Immature natural killer cell (primary cell): ENCODE measurements at regions not wholly inside any gene's neighbourhood (a gene's known extent, or its start where the extent isn't known, plus 50 kb on each side); places are given as distances from the start of the nearest gene placed in this dataset.

Source experiments
- DNase-seq, 3 donors: peaks; one replicate each; pipeline ENCODE4 v3.0.0; 2022; ENCODE audit warnings: mixed read lengths in 1 of 3
- H3K27ac Mint-ChIP-seq, 6 donors: one replicate each; pipeline ENCODE4 v1.8.0; 2020; ENCODE audit warnings: mixed read lengths in 6 of 6, mild to moderate bottlenecking in 5 of 6, inconsistent platforms in 4 of 6, moderate library complexity in 3 of 6
- H3K27me3 Mint-ChIP-seq, 3 donors: one replicate each; pipeline ENCODE4 v1.8.0; 2020 to 2021; ENCODE audit warnings: low read depth in 3 of 3, mild to moderate bottlenecking in 3 of 3, mixed read lengths in 3 of 3, moderate library complexity in 3 of 3, inconsistent platforms in 1 of 3
- H3K36me3 Mint-ChIP-seq, 3 donors: one replicate each; pipeline ENCODE4 v1.8.0; 2020; ENCODE audit warnings: mixed read lengths in 3 of 3, inconsistent platforms in 2 of 3, mild to moderate bottlenecking in 2 of 3
- H3K4me1 Mint-ChIP-seq, 2 donors: one replicate each; pipeline ENCODE4 v1.8.0; 2020; ENCODE audit warnings: inconsistent platforms in 2 of 2, mild to moderate bottlenecking in 2 of 2, mixed read lengths in 2 of 2, moderate library complexity in 1 of 2
- H3K4me3 Mint-ChIP-seq, 5 donors: one replicate each; pipeline ENCODE4 v1.8.0; 2020; ENCODE audit warnings: mild to moderate bottlenecking in 5 of 5, mixed read lengths in 5 of 5, inconsistent platforms in 3 of 5, moderate library complexity in 3 of 5
- H3K9me3 Mint-ChIP-seq, 6 donors: one replicate each; pipeline ENCODE4 v1.8.0; 2020; ENCODE audit warnings: mild to moderate bottlenecking in 6 of 6, mixed read lengths in 6 of 6, inconsistent platforms in 4 of 6, moderate library complexity in 3 of 6

- H3K4me3 Mint-ChIP-seq, result no peak overlapping the region
- H3K27me3 Mint-ChIP-seq, result peaks cover 4 to 12% (median 6%) of the 10 kb centered on the region in 3 donors
Measured at GRCh38 chr7:156432018-156432417, 208.6 kb upstream of the RNF32 start.

DNA sequence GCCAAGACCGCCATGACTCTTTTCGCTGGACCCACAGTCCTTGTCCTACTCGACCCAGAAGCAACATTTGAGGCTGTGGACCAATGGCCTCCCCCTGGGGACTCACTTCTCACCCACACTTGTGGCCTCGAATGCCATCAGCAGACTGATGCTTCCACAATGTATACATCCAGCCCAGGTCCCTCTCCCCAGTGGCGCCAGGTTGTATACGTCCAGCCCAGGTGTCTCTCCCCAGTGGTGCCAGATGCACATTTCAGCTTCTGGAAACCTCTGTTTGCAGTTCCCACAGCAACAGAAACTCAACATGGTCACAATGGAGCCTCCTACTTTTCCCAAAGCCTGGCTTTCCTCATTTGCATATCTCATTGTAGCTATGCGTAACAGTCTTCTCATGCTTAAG is 210.5 kb upstream of the RNF32 start:
- Mint-ChIP-seq H3K36me3 (no peaks in the 10 kb centered on the region), H3K27ac (no peak overlapping the region), H3K4me1 (no peaks in the 10 kb centered on the region), H3K4me3 (no peak overlapping the region), H3K27me3 (peaks cover 6 to 12% (median 7%) of the 10 kb centered on the region in 3 donors), H3K9me3 (peaks cover 0 to 3% (median 0%) of the 10 kb centered on the region in 6 donors)
- DNase-seq, result no peak

More at GRCh38 chr7:156432018-156432417, 208.6 kb upstream of the RNF32 start:
- Mint-ChIP-seq H3K9me3 (peaks cover 0 to 3% (median 0%) of the 10 kb centered on the region in 6 donors), H3K4me1 (no peaks in the 10 kb centered on the region), H3K27ac (no peak overlapping the region), H3K36me3 (no peaks in the 10 kb centered on the region)
- DNase-seq, result no peak

DNA sequence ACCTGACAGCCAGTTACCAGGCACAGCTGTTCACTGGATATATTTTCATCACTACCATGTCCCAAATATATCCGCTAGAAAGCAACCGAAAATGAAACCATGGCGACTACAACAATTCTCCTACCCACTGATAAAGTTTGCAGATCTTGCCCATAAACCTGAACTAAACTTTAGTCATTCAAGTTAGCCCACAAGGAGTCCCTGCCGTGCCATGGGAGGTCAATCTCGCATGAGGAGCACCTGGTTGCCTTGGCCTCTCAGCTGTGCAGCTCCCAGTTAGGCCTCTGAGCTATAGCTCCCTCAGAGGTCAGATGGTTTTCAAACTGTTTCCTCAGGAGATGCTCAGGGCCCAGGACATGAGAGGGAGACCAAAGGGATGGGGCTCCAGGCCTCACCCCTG is 211.1 kb upstream of the RNF32 start:
- H3K36me3 Mint-ChIP-seq, result no peaks in the 10 kb centered on the region
- no peak overlapping the region for H3K4me3 Mint-ChIP-seq
- H3K27me3 Mint-ChIP-seq, result peaks cover 7 to 10% (median 7%) of the 10 kb centered on the region in 3 donors
- no peak for DNase-seq
- H3K9me3 Mint-ChIP-seq, result peaks cover 0 to 2% (median 0%) of the 10 kb centered on the region in 6 donors
- no peaks in the 10 kb centered on the region for H3K4me1 Mint-ChIP-seq
- H3K27ac Mint-ChIP-seq, result no peak overlapping the region

DNA sequence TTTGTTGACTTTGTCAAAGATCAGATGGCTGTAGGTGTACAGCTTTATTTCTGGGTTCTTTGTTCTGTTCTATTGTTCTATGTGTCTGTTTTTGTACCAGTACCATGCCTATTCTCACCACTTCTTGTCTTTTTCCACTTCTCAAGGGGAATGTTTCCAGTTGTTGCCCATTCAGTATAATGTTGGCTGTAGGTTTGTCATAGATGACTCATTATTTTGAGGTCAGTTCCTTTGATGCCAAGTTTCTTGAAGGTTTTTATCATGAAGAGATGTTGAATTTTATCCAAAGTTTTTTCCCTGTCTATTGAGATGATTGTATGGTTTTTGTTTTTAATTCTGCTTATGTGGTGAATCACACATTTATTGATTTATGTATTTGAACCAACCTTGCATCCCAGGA is 216.7 kb upstream of the RNF32 start:
- H3K36me3 Mint-ChIP-seq, result no peaks in the 10 kb centered on the region
- no peak overlapping the region for H3K4me3 Mint-ChIP-seq

GRCh38 chr7:156420496-156420895 is 220.1 kb upstream of the RNF32 start:
- H3K4me3 Mint-ChIP-seq, result no peak overlapping the region
- DNase-seq, result no peak
- H3K27me3 Mint-ChIP-seq, result peaks cover 5 to 9% (median 9%) of the 10 kb centered on the region in 3 donors
- H3K4me1 Mint-ChIP-seq, result no peaks in the 10 kb centered on the region
- no peak overlapping the region for H3K27ac Mint-ChIP-seq
- H3K9me3 Mint-ChIP-seq, result no peaks in the 10 kb centered on the region
- H3K36me3 Mint-ChIP-seq, result no peaks in the 10 kb centered on the region

More for the DNA sequence above, 216.7 kb upstream of the RNF32 start:
- no peaks in the 10 kb centered on the region for H3K9me3 Mint-ChIP-seq
- no peak for DNase-seq
- peaks cover 5 to 11% (median 10%) of the 10 kb centered on the region in 3 donors for H3K27me3 Mint-ChIP-seq
- H3K27ac Mint-ChIP-seq, result no peak overlapping the region
- H3K4me1 Mint-ChIP-seq, result no peaks in the 10 kb centered on the region

DNA sequence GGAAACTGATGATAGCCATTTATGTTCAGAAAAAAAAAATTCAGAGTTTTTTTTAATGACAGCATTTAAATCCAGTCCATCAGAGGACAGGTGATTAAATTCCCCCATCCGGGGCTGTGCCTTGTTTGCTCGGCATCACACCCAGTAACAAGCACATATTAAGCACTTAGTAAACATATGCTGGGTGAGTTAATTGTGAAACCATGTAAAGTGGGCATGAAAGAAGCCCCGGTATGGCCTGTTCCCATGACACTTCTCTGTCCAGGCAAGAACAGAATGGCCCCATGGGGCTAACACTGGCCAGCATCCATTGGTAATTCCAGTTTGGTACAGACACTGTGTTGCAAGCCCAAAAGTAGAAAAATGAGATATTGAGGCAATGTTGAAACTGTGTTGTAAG is 220.8 kb upstream of the RNF32 start:
- peaks cover 5 to 9% (median 8%) of the 10 kb centered on the region in 3 donors for H3K27me3 Mint-ChIP-seq
- H3K36me3 Mint-ChIP-seq, result no peaks in the 10 kb centered on the region
- H3K27ac Mint-ChIP-seq, result no peak overlapping the region
- no peaks in the 10 kb centered on the region for H3K9me3 Mint-ChIP-seq
- no peaks in the 10 kb centered on the region for H3K4me1 Mint-ChIP-seq
- H3K4me3 Mint-ChIP-seq, result no peak overlapping the region
- no peak for DNase-seq

- DNase-seq, result no peak
- H3K27me3 Mint-ChIP-seq, result peaks cover 2 to 5% (median 3%) of the 10 kb centered on the region in 3 donors
- H3K36me3 Mint-ChIP-seq, result no peaks in the 10 kb centered on the region
- no peak overlapping the region for H3K27ac Mint-ChIP-seq
- no peak overlapping the region for H3K4me3 Mint-ChIP-seq
- no peaks in the 10 kb centered on the region for H3K4me1 Mint-ChIP-seq
- peaks cover 0 to 6% (median 0%) of the 10 kb centered on the region in 6 donors for H3K9me3 Mint-ChIP-seq
Measured at GRCh38 chr7:156402255-156402654, 238.3 kb upstream of the RNF32 start.

DNA sequence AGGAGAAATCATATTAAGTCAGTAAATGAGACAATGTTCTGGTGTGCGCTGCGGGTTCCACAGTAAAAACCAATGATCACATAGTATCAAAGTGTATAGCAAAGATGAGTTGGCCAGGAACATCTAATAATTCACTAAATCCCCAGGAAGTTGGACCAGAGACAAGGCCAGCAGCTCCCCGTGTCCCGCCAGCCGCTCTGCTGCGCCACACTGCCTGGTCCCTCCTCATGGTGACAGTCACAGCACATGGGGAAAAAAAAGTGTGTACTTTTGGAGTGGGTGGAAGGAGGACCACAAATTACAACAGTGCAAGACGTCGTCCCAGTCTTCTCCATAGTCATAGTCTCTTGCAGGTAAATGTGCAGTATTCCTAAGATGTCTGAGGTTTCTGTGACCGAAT is 239.0 kb upstream of the RNF32 start:
- no peaks in the 10 kb centered on the region for H3K4me1 Mint-ChIP-seq
- no peaks in the 10 kb centered on the region for H3K36me3 Mint-ChIP-seq
- no peak overlapping the region for H3K4me3 Mint-ChIP-seq

DNA sequence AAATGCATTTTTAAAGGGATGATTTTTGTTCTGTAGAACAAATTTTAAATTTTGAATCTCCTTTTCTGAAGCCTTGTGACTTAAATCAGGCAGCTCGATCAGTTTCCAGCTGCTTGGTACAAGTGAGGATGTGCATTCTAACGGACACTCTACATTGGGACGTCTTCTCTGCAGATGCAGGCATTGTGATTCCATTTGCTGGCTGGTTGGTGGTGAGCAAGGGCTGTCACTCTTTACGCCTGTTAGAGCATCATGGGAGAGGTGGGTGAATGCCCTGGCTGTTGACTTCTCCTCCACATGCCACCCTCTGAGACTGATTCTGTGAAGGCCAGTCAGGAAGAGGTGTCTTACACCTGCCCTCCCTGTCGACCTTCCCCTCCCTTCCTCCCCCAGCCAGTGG is 240.5 kb upstream of the RNF32 start:
- Mint-ChIP-seq H3K4me1 (no peaks in the 10 kb centered on the region), H3K27me3 (peaks cover 2 to 5% (median 3%) of the 10 kb centered on the region in 3 donors), H3K4me3 (no peak overlapping the region), H3K27ac (no peak overlapping the region), H3K36me3 (no peaks in the 10 kb centered on the region), H3K9me3 (no peaks in the 10 kb centered on the region)
- DNase-seq, result no peak

More for the DNA sequence above, 239.0 kb upstream of the RNF32 start:
- no peak overlapping the region for H3K27ac Mint-ChIP-seq
- DNase-seq, result no peak
- H3K9me3 Mint-ChIP-seq, result peaks cover 0 to 5% (median 0%) of the 10 kb centered on the region in 6 donors
- H3K27me3 Mint-ChIP-seq, result peaks cover 2 to 5% (median 3%) of the 10 kb centered on the region in 3 donors

DNA sequence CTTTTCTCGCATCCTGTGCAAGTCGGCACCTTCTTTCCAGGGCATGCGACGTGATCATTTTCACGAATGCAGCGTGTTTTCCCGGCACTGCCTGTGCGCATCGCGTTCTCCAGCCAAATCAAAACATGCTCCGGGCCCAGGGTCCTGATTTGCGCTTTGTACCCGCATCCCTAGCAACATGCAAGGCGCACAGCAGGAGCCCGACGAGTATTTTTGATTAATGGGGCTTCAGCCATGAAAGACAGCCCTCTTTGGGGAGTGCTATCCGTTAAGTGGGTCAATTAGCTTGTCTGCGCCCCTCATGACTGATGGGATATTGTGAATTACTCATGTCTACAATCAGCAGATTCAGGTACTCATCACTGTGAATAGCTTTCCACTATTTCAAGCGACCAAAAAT is 243.3 kb upstream of the RNF32 start:
- no peak for DNase-seq
- no peak overlapping the region for H3K27ac Mint-ChIP-seq
- H3K4me1 Mint-ChIP-seq, result no peaks in the 10 kb centered on the region
- H3K27me3 Mint-ChIP-seq, result peaks cover 0 to 6% (median 2%) of the 10 kb centered on the region in 3 donors
- H3K4me3 Mint-ChIP-seq, result no peak overlapping the region
- no peaks in the 10 kb centered on the region for H3K9me3 Mint-ChIP-seq
- H3K36me3 Mint-ChIP-seq, result no peaks in the 10 kb centered on the region

DNA sequence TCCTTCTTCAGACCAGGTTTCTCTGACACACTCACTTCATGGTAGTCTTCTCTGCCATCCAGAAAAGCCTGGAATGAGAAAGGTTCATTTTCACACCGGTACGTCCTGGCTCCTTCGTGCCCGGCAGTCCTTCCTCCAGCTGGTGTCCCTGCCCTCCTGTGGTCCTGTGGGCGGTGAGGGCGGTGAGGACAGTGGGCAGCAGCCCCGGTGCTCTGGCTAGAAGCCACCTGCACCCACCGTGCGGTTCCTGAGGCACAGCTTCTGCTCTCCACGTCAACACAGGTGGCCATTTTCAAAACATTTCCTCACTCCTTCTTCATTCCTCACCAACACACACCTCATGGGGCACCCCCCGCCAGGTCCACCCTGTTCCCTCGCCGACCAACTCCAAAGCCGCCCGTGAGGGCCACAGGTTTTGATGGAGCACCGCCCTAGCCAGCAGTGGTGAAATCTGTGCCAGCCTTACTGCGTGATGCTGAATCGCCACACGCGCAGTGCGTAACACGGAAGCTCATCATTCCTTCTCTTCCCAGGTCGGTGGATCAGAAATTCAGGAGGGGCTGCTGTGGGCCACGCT is 251.4 kb upstream of the RNF32 start:
- Mint-ChIP-seq H3K27me3 (peaks cover 3 to 7% (median 3%) of the 10 kb centered on the region in 3 donors), H3K27ac (no peak overlapping the region), H3K36me3 (no peaks in the 10 kb centered on the region), H3K4me1 (no peaks in the 10 kb centered on the region), H3K9me3 (peaks cover 0 to 2% (median 0%) of the 10 kb centered on the region in 6 donors), H3K4me3 (no peak overlapping the region)
- DNase-seq, result no peak

DNA sequence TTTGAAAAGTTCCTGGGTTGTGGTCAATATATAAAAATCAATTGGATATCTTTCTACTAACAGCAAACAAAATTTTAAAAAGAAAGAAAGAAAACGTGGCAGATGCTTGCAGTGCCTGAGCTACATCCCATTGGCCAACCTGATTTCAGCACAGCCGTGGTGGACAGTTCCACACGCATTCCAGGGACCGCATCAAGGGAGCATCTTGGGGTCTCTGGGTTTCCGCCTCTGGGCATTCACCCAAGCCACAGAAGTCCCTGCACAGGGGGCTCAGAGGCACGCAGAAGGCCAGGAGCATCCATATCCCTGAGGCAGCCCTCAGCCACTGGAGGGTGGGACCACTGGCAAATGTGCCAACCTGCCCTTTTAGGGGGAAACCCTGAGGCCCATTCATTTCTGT is 254.5 kb upstream of the RNF32 start:
- no peak overlapping the region for H3K27ac Mint-ChIP-seq
- H3K9me3 Mint-ChIP-seq, result peaks cover 0 to 3% (median 0%) of the 10 kb centered on the region in 6 donors
- no peaks in the 10 kb centered on the region for H3K36me3 Mint-ChIP-seq

GRCh38 chr7:156384706-156385105 is 255.9 kb upstream of the RNF32 start:
- Mint-ChIP-seq H3K36me3 (no peaks in the 10 kb centered on the region), H3K4me3 (no peak overlapping the region), H3K4me1 (no peaks in the 10 kb centered on the region), H3K27ac (no peak overlapping the region), H3K27me3 (peaks cover 0 to 7% (median 0%) of the 10 kb centered on the region in 3 donors), H3K9me3 (peaks cover 0 to 3% (median 0%) of the 10 kb centered on the region in 6 donors)
- DNase-seq, result no peak

More for the DNA sequence above, 254.5 kb upstream of the RNF32 start:
- peaks cover 0 to 7% (median 1%) of the 10 kb centered on the region in 3 donors for H3K27me3 Mint-ChIP-seq
- no peak for DNase-seq
- no peaks in the 10 kb centered on the region for H3K4me1 Mint-ChIP-seq
- no peak overlapping the region for H3K4me3 Mint-ChIP-seq

GRCh38 chr7:156383526-156383925 is 257.0 kb upstream of the RNF32 start:
- no peaks in the 10 kb centered on the region for H3K4me1 Mint-ChIP-seq
- DNase-seq, result no peak
- H3K4me3 Mint-ChIP-seq, result no peak overlapping the region
- peaks cover 0 to 5% (median 4%) of the 10 kb centered on the region in 3 donors for H3K27me3 Mint-ChIP-seq
- H3K9me3 Mint-ChIP-seq, result peaks cover 0 to 3% (median 0%) of the 10 kb centered on the region in 6 donors
- no peak overlapping the region for H3K27ac Mint-ChIP-seq
- H3K36me3 Mint-ChIP-seq, result no peaks in the 10 kb centered on the region

DNA sequence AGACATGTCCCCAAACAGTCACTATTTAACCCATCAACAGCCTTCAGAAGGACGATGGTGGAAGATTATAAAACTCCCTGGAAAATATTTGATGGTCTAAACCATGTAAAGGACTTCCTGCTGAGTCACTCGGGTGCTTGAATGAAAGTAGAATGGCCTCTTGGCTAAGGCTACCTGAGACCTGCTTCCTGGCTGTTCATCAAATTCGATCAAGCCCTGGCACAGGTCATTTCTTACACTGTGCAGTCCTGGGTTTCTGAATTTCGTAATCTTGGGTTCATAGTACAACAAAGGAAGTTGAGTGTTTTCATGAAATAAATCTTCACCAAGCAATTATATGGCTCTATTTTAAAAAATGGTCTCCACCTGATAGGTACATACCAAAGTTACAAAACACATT is 260.3 kb upstream of the RNF32 start:
- DNase-seq, result no peak
- Mint-ChIP-seq H3K9me3 (peaks cover 0 to 3% (median 0%) of the 10 kb centered on the region in 6 donors), H3K27ac (no peak overlapping the region), H3K36me3 (no peaks in the 10 kb centered on the region), H3K27me3 (peaks cover 1 to 5% (median 2%) of the 10 kb centered on the region in 3 donors), H3K4me1 (no peaks in the 10 kb centered on the region), H3K4me3 (no peak overlapping the region)
